ENCODE measurements at regions not wholly inside any gene's neighbourhood (a gene's known extent, or its start where the extent isn't known, plus 50 kb on each side); places are given as distances from the start of the nearest gene placed in this dataset.

DNA sequence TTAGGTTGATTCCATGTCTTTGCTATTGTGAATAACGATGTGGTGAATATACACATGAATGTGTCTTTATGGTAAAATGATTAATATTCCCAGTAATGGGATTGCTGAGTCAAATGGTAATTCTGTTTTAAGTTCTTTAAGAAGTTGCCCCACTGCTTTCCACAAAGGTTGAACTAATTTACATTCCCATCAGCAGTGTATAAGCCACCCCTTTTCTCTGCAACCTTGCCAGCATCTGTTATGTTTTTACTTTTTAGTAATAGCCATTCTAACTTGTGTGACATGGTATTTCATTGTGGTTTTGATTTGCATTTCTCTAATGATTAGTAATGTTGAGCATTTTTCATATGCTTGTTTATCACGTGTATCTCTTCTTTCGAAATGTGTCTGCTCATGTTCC, 503.3 kb downstream of the PCDH18 start:
- no peak for TF ChIP-seq KDM5A (IDR thresholded peaks at IDR 0.05)
- TF ChIP-seq, protein P1, sequence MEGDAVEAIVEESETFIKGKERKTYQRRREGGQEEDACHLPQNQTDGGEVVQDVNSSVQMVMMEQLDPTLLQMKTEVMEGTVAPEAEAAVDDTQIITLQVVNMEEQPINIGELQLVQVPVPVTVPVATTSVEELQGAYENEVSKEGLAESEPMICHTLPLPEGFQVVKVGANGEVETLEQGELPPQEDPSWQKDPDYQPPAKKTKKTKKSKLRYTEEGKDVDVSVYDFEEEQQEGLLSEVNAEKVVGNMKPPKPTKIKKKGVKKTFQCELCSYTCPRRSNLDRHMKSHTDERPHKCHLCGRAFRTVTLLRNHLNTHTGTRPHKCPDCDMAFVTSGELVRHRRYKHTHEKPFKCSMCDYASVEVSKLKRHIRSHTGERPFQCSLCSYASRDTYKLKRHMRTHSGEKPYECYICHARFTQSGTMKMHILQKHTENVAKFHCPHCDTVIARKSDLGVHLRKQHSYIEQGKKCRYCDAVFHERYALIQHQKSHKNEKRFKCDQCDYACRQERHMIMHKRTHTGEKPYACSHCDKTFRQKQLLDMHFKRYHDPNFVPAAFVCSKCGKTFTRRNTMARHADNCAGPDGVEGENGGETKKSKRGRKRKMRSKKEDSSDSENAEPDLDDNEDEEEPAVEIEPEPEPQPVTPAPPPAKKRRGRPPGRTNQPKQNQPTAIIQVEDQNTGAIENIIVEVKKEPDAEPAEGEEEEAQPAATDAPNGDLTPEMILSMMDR (IDR thresholded peaks at IDR 0.05), result no peak
- no peak for TF ChIP-seq EP300 (IDR thresholded peaks at IDR 0.05)

Data from A549 (cell line).